ENCODE measurements at regions not wholly inside any gene's neighbourhood (a gene's known extent, or its start where the extent isn't known, plus 50 kb on each side); places are given as distances from the start of the nearest gene placed in this dataset.
"Not testable (repeated sequence)": the region's sequence is repeated elsewhere in the genome, so short reads cannot be mapped to it uniquely, and the experiment has no call there.

DNA sequence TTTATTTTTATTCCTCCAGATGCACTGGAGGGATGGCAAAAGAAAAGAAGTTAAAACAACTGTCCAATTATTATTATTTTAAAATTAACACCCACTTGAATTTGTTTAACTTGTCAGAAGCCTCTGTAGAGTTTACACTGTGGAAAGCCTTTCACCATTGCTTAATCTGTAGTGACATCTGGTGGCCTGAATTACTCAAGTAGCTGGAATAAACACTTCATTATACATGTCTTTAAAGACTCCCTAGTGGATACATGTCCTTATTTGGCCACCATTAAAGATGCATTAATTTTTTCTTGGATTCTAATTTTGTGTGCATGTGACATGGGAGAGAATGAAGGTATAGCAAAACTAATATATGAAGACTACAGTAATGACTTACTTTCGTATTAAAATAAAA, 1496.5 kb downstream of the FAM181B start:
- Histone ChIP-seq H3K9me3 (ENCODE audit: control insufficient read depth in 2 of 2, low read length in 2 of 2) (no peaks in the 10 kb centered on the region), H3K27ac (ENCODE audit: low read depth in 2 of 2, low read length in 2 of 2) (no peak overlapping the region), H3K27me3 (ENCODE audit: control insufficient read depth in 2 of 2, insufficient read depth in 2 of 2, low read length in 2 of 2) (no peaks in the 10 kb centered on the region), H3K4me1 (ENCODE audit: control insufficient read depth in 2 of 2, insufficient read depth in 2 of 2, low read length in 2 of 2) (no peaks in the 10 kb centered on the region), H3K36me3 (ENCODE audit: control insufficient read depth in 2 of 2, insufficient read depth in 2 of 2, low read length in 2 of 2) (no peaks in the 10 kb centered on the region), H3K9ac (ENCODE audit: low read depth in 1 of 2, low read length in 2 of 2) (no peak overlapping the region), H3K4me3 (ENCODE audit: low read length in 2 of 2) (no peak overlapping the region)

GRCh38 chr11:81227409-81227808, 1506.3 kb downstream of the FAM181B start:
- not testable (repeated sequence) for H3K27ac ChIP-seq (ENCODE audit: low read depth in 2 of 2, low read length in 2 of 2); H3K9ac ChIP-seq (ENCODE audit: low read depth in 1 of 2, low read length in 2 of 2); H3K9me3 ChIP-seq (ENCODE audit: control insufficient read depth in 2 of 2, low read length in 2 of 2); H3K27me3 ChIP-seq (ENCODE audit: control insufficient read depth in 2 of 2, insufficient read depth in 2 of 2, low read length in 2 of 2); H3K4me1 ChIP-seq (ENCODE audit: control insufficient read depth in 2 of 2, insufficient read depth in 2 of 2, low read length in 2 of 2); H3K4me3 ChIP-seq (ENCODE audit: low read length in 2 of 2); H3K36me3 ChIP-seq (ENCODE audit: control insufficient read depth in 2 of 2, insufficient read depth in 2 of 2, low read length in 2 of 2)

DNA sequence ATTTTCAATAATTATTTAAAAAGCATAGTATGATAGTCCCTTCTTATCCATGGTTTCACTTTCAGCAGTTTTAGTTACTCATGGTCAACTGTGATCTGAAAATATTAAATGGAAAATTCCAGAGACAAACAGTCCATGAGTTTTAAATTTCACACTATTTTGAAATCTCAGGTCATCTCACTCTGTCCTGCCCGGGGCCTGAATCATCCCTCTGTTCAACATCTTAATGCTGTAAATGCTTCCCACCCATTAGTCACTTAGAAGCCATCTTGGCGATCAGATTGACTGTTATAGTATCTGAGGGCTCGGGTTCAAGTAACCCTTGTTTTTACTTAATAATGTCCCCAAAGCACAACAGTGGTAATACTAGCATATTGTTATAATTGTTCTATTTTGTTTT, 1509.3 kb downstream of the FAM181B start:
- Histone ChIP-seq H3K27me3 (ENCODE audit: control insufficient read depth in 2 of 2, insufficient read depth in 2 of 2, low read length in 2 of 2) (no peaks in the 10 kb centered on the region), H3K9me3 (ENCODE audit: control insufficient read depth in 2 of 2, low read length in 2 of 2) (no peaks in the 10 kb centered on the region), H3K4me3 (ENCODE audit: low read length in 2 of 2) (no peak overlapping the region), H3K4me1 (ENCODE audit: control insufficient read depth in 2 of 2, insufficient read depth in 2 of 2, low read length in 2 of 2) (no peaks in the 10 kb centered on the region), H3K36me3 (ENCODE audit: control insufficient read depth in 2 of 2, insufficient read depth in 2 of 2, low read length in 2 of 2) (no peaks in the 10 kb centered on the region), H3K9ac (ENCODE audit: low read depth in 1 of 2, low read length in 2 of 2) (no peak overlapping the region), H3K27ac (ENCODE audit: low read depth in 2 of 2, low read length in 2 of 2) (no peak overlapping the region)

GRCh38 chr11:81222491-81222890, 1511.2 kb downstream of the FAM181B start:
- H3K36me3 ChIP-seq (ENCODE audit: control insufficient read depth in 2 of 2, insufficient read depth in 2 of 2, low read length in 2 of 2): no peaks in the 10 kb centered on the region
- H3K9me3 ChIP-seq (ENCODE audit: control insufficient read depth in 2 of 2, low read length in 2 of 2): no peaks in the 10 kb centered on the region
- no peak overlapping the region for H3K27ac ChIP-seq (ENCODE audit: low read depth in 2 of 2, low read length in 2 of 2)
- no peaks in the 10 kb centered on the region for H3K27me3 ChIP-seq (ENCODE audit: control insufficient read depth in 2 of 2, insufficient read depth in 2 of 2, low read length in 2 of 2)
- H3K4me3 ChIP-seq (ENCODE audit: low read length in 2 of 2): no peak overlapping the region
- H3K4me1 ChIP-seq (ENCODE audit: control insufficient read depth in 2 of 2, insufficient read depth in 2 of 2, low read length in 2 of 2): no peaks in the 10 kb centered on the region
- no peak overlapping the region for H3K9ac ChIP-seq (ENCODE audit: low read depth in 1 of 2, low read length in 2 of 2)

GRCh38 chr11:81220146-81220895, 1513.3 kb downstream of the FAM181B start:
- H3K4me3 ChIP-seq (ENCODE audit: low read length in 2 of 2): no peak overlapping the region
- no peaks in the 10 kb centered on the region for H3K36me3 ChIP-seq (ENCODE audit: control insufficient read depth in 2 of 2, insufficient read depth in 2 of 2, low read length in 2 of 2)
- no peaks in the 10 kb centered on the region for H3K9me3 ChIP-seq (ENCODE audit: control insufficient read depth in 2 of 2, low read length in 2 of 2)
- H3K27me3 ChIP-seq (ENCODE audit: control insufficient read depth in 2 of 2, insufficient read depth in 2 of 2, low read length in 2 of 2): no peaks in the 10 kb centered on the region
- no peaks in the 10 kb centered on the region for H3K4me1 ChIP-seq (ENCODE audit: control insufficient read depth in 2 of 2, insufficient read depth in 2 of 2, low read length in 2 of 2)
- H3K27ac ChIP-seq (ENCODE audit: low read depth in 2 of 2, low read length in 2 of 2): no peak overlapping the region
- no peak overlapping the region for H3K9ac ChIP-seq (ENCODE audit: low read depth in 1 of 2, low read length in 2 of 2)

DNA sequence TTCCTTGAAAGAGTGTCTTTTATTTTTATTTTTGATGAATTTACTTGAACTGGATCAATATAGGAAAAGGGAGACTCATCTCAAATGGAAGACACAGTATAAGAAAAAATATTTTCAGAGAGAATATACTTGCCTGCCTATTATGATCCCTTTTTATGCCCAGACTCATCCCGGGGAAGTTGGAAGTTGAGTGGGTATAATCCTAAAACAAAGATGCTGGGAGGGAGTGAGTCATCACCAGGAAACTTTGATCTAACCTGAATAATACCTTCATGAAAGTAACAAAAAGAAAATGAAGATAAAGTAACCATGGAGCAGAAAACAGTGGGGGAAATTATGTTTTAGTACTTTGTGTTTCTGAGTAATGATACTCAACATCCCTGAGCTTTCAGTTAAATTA, 1514.0 kb downstream of the FAM181B start:
- H3K4me1 ChIP-seq (ENCODE audit: control insufficient read depth in 2 of 2, insufficient read depth in 2 of 2, low read length in 2 of 2): no peaks in the 10 kb centered on the region
- no peaks in the 10 kb centered on the region for H3K27me3 ChIP-seq (ENCODE audit: control insufficient read depth in 2 of 2, insufficient read depth in 2 of 2, low read length in 2 of 2)
- H3K27ac ChIP-seq (ENCODE audit: low read depth in 2 of 2, low read length in 2 of 2): no peak overlapping the region
- H3K9me3 ChIP-seq (ENCODE audit: control insufficient read depth in 2 of 2, low read length in 2 of 2): no peaks in the 10 kb centered on the region
- no peak overlapping the region for H3K4me3 ChIP-seq (ENCODE audit: low read length in 2 of 2)
- H3K9ac ChIP-seq (ENCODE audit: low read depth in 1 of 2, low read length in 2 of 2): no peak overlapping the region
- H3K36me3 ChIP-seq (ENCODE audit: control insufficient read depth in 2 of 2, insufficient read depth in 2 of 2, low read length in 2 of 2): no peaks in the 10 kb centered on the region

GRCh38 chr11:81218440-81218839, 1515.2 kb downstream of the FAM181B start:
- H3K9ac ChIP-seq (ENCODE audit: low read depth in 1 of 2, low read length in 2 of 2): no peak overlapping the region
- H3K4me3 ChIP-seq (ENCODE audit: low read length in 2 of 2): no peak overlapping the region
- H3K36me3 ChIP-seq (ENCODE audit: control insufficient read depth in 2 of 2, insufficient read depth in 2 of 2, low read length in 2 of 2): no peaks in the 10 kb centered on the region
- no peaks in the 10 kb centered on the region for H3K27me3 ChIP-seq (ENCODE audit: control insufficient read depth in 2 of 2, insufficient read depth in 2 of 2, low read length in 2 of 2)
- no peaks in the 10 kb centered on the region for H3K9me3 ChIP-seq (ENCODE audit: control insufficient read depth in 2 of 2, low read length in 2 of 2)
- no peaks in the 10 kb centered on the region for H3K4me1 ChIP-seq (ENCODE audit: control insufficient read depth in 2 of 2, insufficient read depth in 2 of 2, low read length in 2 of 2)
- H3K27ac ChIP-seq (ENCODE audit: low read depth in 2 of 2, low read length in 2 of 2): no peak overlapping the region

DNA sequence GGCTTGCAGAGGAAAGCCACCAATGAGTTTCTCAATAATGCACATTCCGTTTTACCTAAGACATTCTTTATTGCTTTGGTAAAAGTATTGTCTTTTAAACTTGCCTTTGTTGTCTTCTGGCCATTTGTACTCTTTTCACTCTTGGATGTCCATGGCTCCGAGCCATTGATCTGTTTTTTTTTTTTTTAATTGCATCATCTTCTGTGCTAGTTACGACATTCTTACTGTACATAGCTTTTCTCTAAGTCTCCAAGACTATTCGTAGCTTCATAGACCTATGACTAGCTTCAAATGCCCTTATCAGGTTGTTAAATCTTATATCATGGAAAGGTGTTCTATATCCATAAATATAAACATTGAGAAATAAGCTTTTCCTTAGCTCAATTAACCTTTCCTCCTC, 1522.6 kb downstream of the FAM181B start:
- Histone ChIP-seq H3K4me1 (ENCODE audit: control insufficient read depth in 2 of 2, insufficient read depth in 2 of 2, low read length in 2 of 2) (no peaks in the 10 kb centered on the region), H3K27me3 (ENCODE audit: control insufficient read depth in 2 of 2, insufficient read depth in 2 of 2, low read length in 2 of 2) (no peaks in the 10 kb centered on the region), H3K9ac (ENCODE audit: low read depth in 1 of 2, low read length in 2 of 2) (no peak overlapping the region), H3K27ac (ENCODE audit: low read depth in 2 of 2, low read length in 2 of 2) (no peak overlapping the region), H3K4me3 (ENCODE audit: low read length in 2 of 2) (no peak overlapping the region), H3K9me3 (ENCODE audit: control insufficient read depth in 2 of 2, low read length in 2 of 2) (no peaks in the 10 kb centered on the region), H3K36me3 (ENCODE audit: control insufficient read depth in 2 of 2, insufficient read depth in 2 of 2, low read length in 2 of 2) (no peaks in the 10 kb centered on the region)

DNA sequence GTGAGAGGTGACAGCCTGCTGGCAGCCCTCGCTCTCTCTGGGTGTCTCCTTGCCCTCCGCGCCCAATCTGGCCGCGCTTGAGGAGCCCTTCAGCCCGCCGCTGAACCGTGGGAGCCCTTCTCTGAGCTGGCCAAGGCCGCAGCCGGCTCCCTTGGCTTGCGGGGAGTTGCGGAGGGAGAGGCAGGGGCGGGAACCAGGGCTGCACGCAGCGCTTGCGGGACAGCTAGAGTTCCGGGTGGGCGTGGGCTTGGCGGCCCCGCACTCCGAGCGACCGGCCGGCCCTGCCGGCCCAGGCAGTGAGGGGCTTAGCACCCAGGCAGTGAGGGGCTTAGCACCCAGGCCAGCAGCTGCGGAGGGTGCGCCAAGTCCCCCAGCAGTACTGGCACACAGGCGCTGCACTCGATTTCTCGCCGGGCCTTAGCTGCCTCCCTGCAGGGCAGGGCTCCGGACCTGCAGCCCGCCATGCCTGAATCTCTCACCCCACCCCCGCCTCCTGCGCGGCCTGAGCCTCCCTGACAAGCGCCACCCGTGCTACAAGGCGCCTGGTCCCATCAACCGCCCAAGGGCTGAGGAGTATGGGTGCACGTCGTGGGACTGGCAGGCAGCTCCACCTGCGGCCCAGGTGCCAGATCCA, 1526.1 kb downstream of the FAM181B start:
- Histone ChIP-seq H3K9ac (ENCODE audit: low read depth in 1 of 2, low read length in 2 of 2) (no peak overlapping the region), H3K36me3 (ENCODE audit: control insufficient read depth in 2 of 2, insufficient read depth in 2 of 2, low read length in 2 of 2) (no peaks in the 10 kb centered on the region), H3K27ac (ENCODE audit: low read depth in 2 of 2, low read length in 2 of 2) (no peak overlapping the region), H3K4me3 (ENCODE audit: low read length in 2 of 2) (no peak overlapping the region), H3K9me3 (ENCODE audit: control insufficient read depth in 2 of 2, low read length in 2 of 2) (no peaks in the 10 kb centered on the region), H3K4me1 (ENCODE audit: control insufficient read depth in 2 of 2, insufficient read depth in 2 of 2, low read length in 2 of 2) (no peaks in the 10 kb centered on the region), H3K27me3 (ENCODE audit: control insufficient read depth in 2 of 2, insufficient read depth in 2 of 2, low read length in 2 of 2) (no peaks in the 10 kb centered on the region)

DNA sequence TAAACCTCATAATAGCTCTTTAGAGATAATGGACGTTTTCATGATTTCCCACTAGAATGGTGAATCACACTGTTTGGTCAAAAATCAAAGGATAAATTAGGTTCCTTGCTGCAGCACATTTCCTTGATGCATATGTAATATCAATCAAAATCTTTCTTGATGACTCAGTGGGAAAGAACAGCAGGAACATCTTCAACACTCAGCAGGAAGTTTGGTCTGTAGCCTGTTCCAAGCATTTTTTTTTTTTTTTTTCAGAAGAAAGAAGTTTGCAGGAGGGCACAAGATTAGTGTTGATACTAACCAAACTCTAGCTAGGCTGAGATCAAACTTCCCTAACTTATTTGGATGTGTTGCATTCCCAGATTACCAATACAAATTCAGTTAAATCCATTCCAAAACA, 1529.8 kb downstream of the FAM181B start:
- no peaks in the 10 kb centered on the region for H3K27me3 ChIP-seq (ENCODE audit: control insufficient read depth in 2 of 2, insufficient read depth in 2 of 2, low read length in 2 of 2)
- H3K36me3 ChIP-seq (ENCODE audit: control insufficient read depth in 2 of 2, insufficient read depth in 2 of 2, low read length in 2 of 2): no peaks in the 10 kb centered on the region
- H3K27ac ChIP-seq (ENCODE audit: low read depth in 2 of 2, low read length in 2 of 2): no peak overlapping the region
- H3K9ac ChIP-seq (ENCODE audit: low read depth in 1 of 2, low read length in 2 of 2): no peak overlapping the region
- H3K4me3 ChIP-seq (ENCODE audit: low read length in 2 of 2): no peak overlapping the region
- H3K4me1 ChIP-seq (ENCODE audit: control insufficient read depth in 2 of 2, insufficient read depth in 2 of 2, low read length in 2 of 2): no peaks in the 10 kb centered on the region
- no peaks in the 10 kb centered on the region for H3K9me3 ChIP-seq (ENCODE audit: control insufficient read depth in 2 of 2, low read length in 2 of 2)

All from mucosa of rectum (tissue), 2 donors.